Central memory CD8-positive, alpha-beta T cell (primary cell): ENCODE measurements at regions not wholly inside any gene's neighbourhood (a gene's known extent, or its start where the extent isn't known, plus 50 kb on each side); places are given as distances from the start of the nearest gene placed in this dataset.
A peak's percentile ranks its signal among the peaks of the same experiment; 100 is the strongest.

Experiments used
- ATAC-seq: fragments of 150-1000 bp; cut with Tn5 transposase; replicated peaks from 2 replicates; pipeline ENCODE4 v1.10.0; 2022; ENCODE audit warnings: mild to moderate bottlenecking, moderate FRiP score, moderate number of reproducible peaks; ENCODE audit not compliant: poor library complexity, severe bottlenecking; ENCODE audit errors: extremely low read depth
- DNase-seq, 2 donors: peaks; one replicate each; pipeline ENCODE4 v3.0.0; 2021; ENCODE audit warnings: low spot score in 2 of 2
- H3K27ac Mint-ChIP-seq: one replicate; pipeline ENCODE4 v1.8.0; 2022; ENCODE audit warnings: low read depth, mild to moderate bottlenecking, moderate library complexity, mixed read lengths
- H3K27me3 Mint-ChIP-seq: one replicate; pipeline ENCODE4 v1.8.0; 2022; ENCODE audit warnings: mixed read lengths
- H3K36me3 Mint-ChIP-seq: one replicate; pipeline ENCODE4 v1.8.0; 2022; ENCODE audit warnings: mild to moderate bottlenecking, moderate library complexity, mixed read lengths; ENCODE audit not compliant: insufficient read depth
- H3K4me1 Mint-ChIP-seq: one replicate; pipeline ENCODE4 v1.8.0; 2022; ENCODE audit warnings: mixed read lengths
- H3K4me3 Mint-ChIP-seq: one replicate; pipeline ENCODE4 v1.8.0; 2022; ENCODE audit warnings: mild to moderate bottlenecking, moderate library complexity, mixed read lengths
- H3K9me3 Mint-ChIP-seq: one replicate; pipeline ENCODE4 v1.8.0; 2022; ENCODE audit warnings: mixed read lengths

DNA sequence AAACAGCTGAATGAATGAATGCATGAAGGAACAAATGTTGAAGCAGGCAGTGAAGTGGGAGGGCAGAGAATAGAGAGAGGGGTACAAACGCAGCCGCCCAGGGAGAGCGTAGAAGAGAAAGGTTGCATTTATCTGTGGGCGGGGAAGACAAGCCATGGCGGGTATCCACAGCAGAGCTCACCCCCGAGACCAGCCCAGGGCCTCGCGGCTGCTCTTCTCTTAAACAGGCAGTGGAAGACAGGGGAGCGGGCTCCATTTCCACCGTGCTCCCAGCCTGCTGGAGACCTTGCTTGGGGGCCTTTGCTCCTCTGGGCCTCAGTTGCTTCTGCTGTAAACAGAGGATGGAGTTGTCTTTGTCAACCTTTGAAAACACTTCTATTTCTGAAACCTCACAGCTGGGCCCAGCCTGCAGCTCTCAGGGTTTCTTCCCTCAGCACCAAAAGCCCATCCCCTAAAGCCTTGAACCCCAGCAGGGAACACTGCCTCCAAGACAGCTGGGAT lies 259.5 kb downstream of the UACA start:
- H3K27me3 Mint-ChIP-seq = no peaks in the 10 kb centered on the region
- peaks cover 47% of the 10 kb centered on the region for H3K4me1 Mint-ChIP-seq
- DNase-seq = no peak
- ATAC-seq = no peak
- H3K4me3 Mint-ChIP-seq = peak overlapping the region; percentile 31
- H3K36me3 Mint-ChIP-seq = peaks cover 2% of the 10 kb centered on the region
- no peaks in the 10 kb centered on the region for H3K9me3 Mint-ChIP-seq
- no peak overlapping the region for H3K27ac Mint-ChIP-seq

DNA sequence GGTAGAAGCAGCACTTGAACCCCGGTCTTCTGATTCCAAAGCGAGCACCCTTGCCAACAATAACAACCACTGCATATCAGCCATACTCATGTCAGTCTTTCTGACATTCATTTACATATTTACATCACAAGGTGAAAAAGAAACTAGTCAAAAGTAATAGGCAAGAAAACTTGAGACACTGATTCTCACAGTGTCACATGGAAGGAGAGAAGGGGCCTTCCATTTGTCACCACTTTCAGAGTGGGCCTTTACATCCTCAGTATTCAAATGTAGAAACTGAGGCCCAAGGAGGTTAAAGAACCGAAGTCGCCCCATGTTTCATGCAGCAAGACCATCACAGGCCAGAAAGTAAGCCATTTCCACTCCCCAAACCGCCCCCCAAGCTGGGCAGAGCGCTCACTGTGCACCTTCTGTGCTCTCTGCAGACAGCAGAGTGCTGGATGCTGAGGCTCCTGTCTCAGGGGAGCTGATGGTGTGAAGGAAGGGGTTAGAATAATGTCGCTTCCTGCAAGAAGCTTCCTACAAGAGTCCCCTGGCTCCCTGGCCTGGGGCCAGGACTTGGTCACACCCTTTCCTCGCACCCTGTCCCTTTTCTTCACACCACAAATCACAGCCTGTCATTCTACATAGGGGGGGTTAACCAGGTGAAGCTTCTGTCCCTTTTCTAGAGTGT lies 260.1 kb downstream of the UACA start:
- no peak for ATAC-seq

DNA sequence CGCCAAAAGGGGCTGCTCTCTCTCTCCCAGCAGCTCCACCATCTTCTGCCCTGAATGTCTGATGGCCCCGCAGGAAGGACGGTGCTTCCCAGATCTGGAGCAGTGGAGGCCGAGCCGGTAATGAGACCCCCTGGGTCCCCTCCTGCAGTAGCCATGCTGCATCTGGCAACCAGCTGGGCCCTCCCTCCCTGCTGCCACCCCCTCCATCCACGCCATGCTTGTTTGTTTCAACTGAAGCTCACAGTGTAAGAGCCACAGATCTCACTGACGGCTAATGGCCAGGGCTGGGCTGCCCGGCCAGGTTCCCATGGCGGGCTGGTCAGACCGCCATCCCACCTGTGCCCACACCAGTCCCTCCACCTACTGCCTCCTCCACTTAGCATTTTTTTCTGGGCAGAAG lies 260.8 kb downstream of the UACA start:
- Mint-ChIP-seq H3K27me3 (no peaks in the 10 kb centered on the region), H3K27ac (no peak overlapping the region), H3K4me3 (no peak overlapping the region), H3K36me3 (peaks cover 2% of the 10 kb centered on the region), H3K9me3 (no peaks in the 10 kb centered on the region), H3K4me1 (peaks cover 46% of the 10 kb centered on the region)
- DNase-seq = no peak
- ATAC-seq = no peak

More for the DNA sequence above, 260.1 kb downstream of the UACA start:
- Mint-ChIP-seq H3K27ac (no peak overlapping the region), H3K27me3 (no peaks in the 10 kb centered on the region), H3K4me1 (peaks cover 40% of the 10 kb centered on the region), H3K36me3 (peaks cover 2% of the 10 kb centered on the region), H3K9me3 (no peaks in the 10 kb centered on the region), H3K4me3 (peak overlapping the region; percentile 31)
- no peak for DNase-seq

DNA sequence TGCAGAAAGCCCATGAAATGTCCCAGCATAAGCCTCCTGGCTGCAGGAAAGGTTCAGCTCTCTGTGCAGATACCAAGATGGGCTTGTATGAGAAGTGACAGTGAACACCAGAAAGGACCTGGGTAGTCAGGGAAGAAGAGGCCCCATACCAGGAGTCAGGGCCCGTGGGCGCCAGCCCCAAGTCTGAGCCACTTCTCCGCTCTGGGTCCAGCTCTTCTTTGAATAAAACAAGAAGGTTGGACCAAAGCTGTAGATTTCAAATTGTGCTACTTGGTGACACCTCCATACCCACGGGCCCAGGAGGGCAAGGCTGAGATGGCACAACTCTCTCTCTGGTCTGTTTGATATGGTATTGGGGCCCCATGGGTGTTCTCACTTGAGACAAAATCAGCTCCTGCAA lies 261.5 kb downstream of the UACA start:
- Mint-ChIP-seq H3K4me3 (peak overlapping the region; percentile 18), H3K9me3 (no peaks in the 10 kb centered on the region), H3K27me3 (no peaks in the 10 kb centered on the region), H3K4me1 (peaks cover 49% of the 10 kb centered on the region), H3K36me3 (peaks cover 2% of the 10 kb centered on the region), H3K27ac (no peak overlapping the region)
- no peak for DNase-seq
- no peak for ATAC-seq

DNA sequence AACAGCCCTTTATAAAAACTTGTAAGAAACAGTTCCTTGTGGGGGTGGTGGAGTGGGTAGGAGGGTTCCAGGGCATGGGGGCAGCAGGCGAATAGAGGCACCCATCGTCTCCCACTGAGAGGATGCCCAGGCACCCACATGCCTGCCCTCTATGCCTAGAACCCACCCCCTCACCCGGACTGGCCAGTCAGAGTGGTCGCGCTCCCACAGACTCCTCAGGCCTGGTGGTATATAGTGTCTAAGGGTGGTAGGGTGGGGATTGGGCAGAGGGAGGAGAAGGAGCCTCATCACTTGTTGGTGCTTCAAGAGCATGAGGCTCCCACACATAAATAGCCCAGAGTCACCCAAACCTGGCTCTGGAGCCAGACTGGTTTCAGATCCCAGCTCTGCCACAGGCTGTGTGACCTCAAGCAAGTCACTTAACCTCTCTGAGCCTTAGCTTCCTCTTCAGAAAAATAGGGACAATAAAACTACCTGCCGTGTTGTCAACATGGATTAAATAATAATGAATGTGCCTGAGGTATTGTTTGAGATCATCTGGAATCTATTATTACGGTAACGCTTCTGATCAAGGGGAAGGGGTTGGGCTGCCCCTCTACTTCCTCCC lies 262.1 kb downstream of the UACA start:
- Mint-ChIP-seq H3K27me3 (no peaks in the 10 kb centered on the region), H3K36me3 (peaks cover 2% of the 10 kb centered on the region), H3K27ac (no peak overlapping the region)

DNA sequence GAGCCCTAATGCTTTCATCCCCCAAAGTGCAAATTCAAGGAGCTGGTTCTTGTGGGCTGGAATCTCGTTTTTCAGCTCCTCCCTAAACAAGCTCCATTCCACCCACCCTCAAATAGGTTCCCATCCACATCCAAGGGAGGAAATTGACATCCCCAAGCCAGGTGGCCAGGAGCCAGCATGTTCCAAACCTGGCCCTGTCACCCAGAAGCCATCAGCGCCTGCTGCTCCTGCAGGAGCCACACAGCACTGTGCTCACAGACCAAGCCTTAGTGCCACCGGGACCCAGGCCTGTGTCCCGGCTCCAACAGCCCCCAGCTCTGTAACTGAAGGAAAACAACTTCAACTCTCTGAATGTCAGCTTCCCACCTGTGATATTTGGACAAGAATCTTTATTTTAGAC lies 263.6 kb downstream of the UACA start:
- Mint-ChIP-seq H3K4me3 (no peak overlapping the region), H3K36me3 (peaks cover 3% of the 10 kb centered on the region), H3K4me1 (peaks cover 52% of the 10 kb centered on the region), H3K27me3 (no peaks in the 10 kb centered on the region), H3K27ac (no peak overlapping the region), H3K9me3 (no peaks in the 10 kb centered on the region)
- ATAC-seq = no peak
- DNase-seq = no peak

More for the DNA sequence above, 262.1 kb downstream of the UACA start:
- DNase-seq (no peak), ATAC-seq (no peak)
- Mint-ChIP-seq H3K4me1 (peaks cover 49% of the 10 kb centered on the region), H3K9me3 (no peaks in the 10 kb centered on the region), H3K4me3 (no peak overlapping the region)

DNA sequence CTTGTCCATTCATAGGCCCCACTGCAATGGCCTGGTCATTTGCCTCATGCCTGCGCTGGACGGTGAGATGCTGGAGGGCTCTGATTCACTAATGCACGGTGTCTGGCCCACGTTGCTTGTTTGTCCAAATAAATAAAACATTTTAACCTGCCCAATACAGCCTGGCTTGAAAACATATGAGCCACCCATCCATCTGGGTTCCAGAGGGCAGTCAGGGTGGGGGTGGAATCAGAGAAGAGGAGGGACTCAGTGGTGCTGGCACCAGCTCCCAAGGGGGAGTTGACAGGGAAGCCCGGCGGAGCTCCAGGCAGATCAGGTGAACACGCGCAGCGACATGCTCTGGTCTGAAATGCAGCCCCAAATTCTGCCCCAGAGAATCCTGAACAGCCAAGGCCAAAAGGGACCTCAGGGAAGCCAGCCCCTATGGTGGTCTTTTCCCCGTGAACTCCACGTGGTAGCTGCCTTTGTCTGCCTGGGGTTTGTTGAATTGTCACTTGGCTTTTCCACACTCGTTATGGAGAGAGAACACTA lies 265.2 kb downstream of the UACA start:
- no peak overlapping the region for H3K4me3 Mint-ChIP-seq
- ATAC-seq (no peak), DNase-seq (no peak)
- H3K4me1 Mint-ChIP-seq = peaks cover 52% of the 10 kb centered on the region
- H3K27me3 Mint-ChIP-seq = no peaks in the 10 kb centered on the region
- H3K27ac Mint-ChIP-seq = no peak overlapping the region
- peaks cover 5% of the 10 kb centered on the region for H3K36me3 Mint-ChIP-seq
- no peaks in the 10 kb centered on the region for H3K9me3 Mint-ChIP-seq

DNA sequence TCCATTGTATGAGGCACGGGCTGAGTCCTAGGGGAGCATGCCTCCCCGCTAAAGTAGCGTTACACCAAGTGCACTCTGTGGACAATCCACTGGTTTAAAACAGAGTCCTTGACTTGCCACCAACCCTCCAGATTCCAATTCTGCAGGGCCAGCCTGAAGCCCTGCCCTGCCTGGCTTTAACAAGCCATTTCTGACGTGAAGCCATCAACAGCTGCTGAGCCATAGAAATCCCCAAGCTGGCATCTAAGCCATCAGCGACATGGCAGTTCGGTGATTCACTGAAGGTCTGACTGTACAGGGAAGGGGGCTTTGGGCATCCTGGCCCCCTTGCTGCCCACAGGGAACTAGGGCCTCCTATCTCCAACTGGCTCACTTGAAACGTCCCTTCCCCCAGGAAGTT lies 265.7 kb downstream of the UACA start:
- ATAC-seq = no peak
- Mint-ChIP-seq H3K4me3 (no peak overlapping the region), H3K36me3 (peaks cover 10% of the 10 kb centered on the region), H3K4me1 (peaks cover 52% of the 10 kb centered on the region), H3K27me3 (no peaks in the 10 kb centered on the region), H3K27ac (no peak overlapping the region), H3K9me3 (no peaks in the 10 kb centered on the region)
- no peak for DNase-seq

DNA sequence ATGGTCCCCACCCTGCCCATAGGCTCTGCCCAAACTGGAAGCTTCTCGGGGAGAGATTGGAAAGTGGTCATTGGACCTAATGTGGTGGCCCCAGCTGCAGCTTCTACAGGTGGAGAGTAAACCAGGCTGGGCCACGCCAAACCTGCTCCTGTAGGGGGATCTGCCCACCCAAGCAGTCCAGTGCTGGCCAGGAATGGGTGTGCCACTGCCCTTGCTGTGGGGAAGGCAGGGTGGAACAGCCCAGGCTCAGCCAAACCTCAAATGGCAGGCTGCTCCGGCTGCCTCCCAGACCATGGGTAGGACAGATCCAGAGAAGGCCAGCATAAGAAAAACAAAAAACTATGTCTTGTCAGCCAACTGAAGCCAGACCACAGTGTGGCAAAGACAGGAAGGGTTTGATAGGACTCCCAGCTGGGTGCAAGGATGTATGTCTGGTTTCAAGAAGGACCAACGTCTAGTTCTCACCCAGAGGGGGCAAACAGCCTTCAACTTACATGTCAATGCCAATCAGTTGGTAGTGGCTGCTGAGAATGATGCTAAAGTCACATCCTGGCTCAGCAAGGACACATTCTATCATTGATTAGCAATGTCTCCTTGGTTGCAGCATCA lies 267.3 kb downstream of the UACA start:
- Mint-ChIP-seq H3K27me3 (no peaks in the 10 kb centered on the region), H3K36me3 (peaks cover 16% of the 10 kb centered on the region), H3K9me3 (no peaks in the 10 kb centered on the region), H3K4me3 (no peak overlapping the region), H3K27ac (no peak overlapping the region), H3K4me1 (peaks cover 60% of the 10 kb centered on the region)
- ATAC-seq (no peak), DNase-seq (no peak)

DNA sequence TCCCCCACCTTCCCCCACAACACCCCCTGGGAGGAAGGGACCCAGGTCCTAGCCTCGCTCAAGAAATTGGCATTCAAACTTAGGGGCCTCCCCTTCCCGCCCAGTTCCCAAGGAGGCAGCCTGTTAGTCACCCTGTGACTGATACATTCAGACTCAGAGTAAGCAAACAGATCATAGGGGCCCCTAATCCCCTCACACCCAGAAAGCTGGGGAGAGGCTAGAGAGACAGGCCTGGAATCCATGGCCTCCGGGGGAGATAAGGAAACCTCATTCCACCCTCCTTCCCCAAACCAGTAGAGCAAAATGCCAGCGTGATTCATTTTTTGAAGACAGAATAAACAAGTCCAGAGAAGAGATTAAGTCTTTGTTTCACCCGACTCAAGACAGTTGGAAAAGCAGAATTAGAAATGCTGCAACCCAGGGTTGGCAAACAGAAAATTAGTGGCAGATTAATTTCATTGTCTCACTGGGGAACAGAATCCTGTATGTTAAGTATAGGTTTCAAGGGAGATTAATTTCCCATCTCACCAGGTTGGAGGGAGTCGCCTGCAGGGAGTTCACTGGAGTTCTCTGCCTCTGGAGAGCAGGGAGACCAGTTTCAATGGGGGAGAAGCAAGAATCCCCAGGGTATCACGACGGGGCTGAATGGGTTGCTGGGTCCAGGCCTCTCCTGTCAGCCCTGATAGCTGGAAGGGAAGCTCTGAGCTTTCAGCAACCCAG lies 268.3 kb downstream of the UACA start:
- no peak for DNase-seq
- ATAC-seq = no peak
- Mint-ChIP-seq H3K4me1 (peaks cover 70% of the 10 kb centered on the region), H3K27me3 (no peaks in the 10 kb centered on the region), H3K9me3 (no peaks in the 10 kb centered on the region), H3K27ac (no peak overlapping the region), H3K36me3 (peaks cover 20% of the 10 kb centered on the region), H3K4me3 (no peak overlapping the region)

DNA sequence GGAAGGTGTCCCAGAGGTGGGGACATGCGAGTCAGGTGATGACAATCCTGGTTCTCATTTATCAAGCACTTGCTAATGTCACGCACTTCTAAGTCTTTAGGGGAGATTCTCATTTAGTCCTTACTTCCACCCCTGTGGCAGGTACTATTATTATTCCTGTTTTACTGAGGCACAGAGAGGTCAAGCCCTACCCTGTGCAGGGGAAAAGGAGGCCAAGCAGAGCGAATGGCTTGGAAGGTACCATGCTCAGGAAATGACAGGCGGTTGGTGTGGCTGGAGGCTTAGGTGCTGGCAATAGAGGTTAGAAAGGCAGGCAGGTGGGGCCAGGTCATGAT lies 268.9 kb downstream of the UACA start:
- DNase-seq = no peak
- H3K27me3 Mint-ChIP-seq = no peaks in the 10 kb centered on the region
- peaks cover 75% of the 10 kb centered on the region for H3K4me1 Mint-ChIP-seq
- no peak overlapping the region for H3K4me3 Mint-ChIP-seq
- no peak overlapping the region for H3K27ac Mint-ChIP-seq
- peaks cover 20% of the 10 kb centered on the region for H3K36me3 Mint-ChIP-seq
- ATAC-seq = no peak
- no peaks in the 10 kb centered on the region for H3K9me3 Mint-ChIP-seq

DNA sequence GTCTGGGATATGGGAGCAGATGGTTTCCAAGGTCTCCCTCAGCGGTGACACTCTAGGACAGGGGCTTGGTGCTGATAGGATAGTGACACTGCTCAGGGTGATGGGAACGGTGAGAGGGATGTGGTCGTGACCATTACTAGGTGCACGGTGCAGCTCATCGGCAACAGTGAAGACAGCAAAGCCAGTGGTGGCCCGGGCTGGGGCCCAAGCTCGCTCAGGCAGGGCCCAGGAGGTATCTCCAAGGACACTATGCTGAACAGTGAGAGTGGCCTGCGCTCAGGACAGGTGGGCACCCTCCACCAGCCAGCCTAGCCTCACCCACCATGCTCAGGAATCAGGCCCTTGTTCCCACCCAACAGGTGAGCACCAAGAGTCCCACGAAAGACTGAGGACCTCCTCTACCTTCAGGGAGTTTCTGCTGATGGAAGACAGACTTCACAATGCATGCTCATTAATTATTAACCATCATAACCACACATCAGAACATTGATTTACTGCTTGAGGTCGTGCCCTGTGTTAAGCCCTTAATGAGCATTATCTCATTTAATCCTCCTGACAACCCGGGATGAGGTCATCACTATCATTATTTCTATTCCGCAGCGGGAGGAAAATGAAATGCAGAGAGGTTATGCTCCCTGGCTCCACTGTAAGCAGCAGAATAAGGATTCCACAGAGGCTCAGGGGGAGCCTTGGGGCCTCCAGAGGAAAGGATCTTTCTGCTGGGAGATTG lies 269.4 kb downstream of the UACA start:
- H3K36me3 Mint-ChIP-seq = peaks cover 20% of the 10 kb centered on the region
- H3K9me3 Mint-ChIP-seq = no peaks in the 10 kb centered on the region
- peak overlapping the region; percentile 82 for H3K4me3 Mint-ChIP-seq
- DNase-seq = no peak
- ATAC-seq = no peak
- H3K4me1 Mint-ChIP-seq = peaks cover 81% of the 10 kb centered on the region
- H3K27me3 Mint-ChIP-seq = no peaks in the 10 kb centered on the region
- no peak overlapping the region for H3K27ac Mint-ChIP-seq
